Bronchial epithelial cell (primary cell): ENCODE measurements at regions not wholly inside any gene's neighbourhood (a gene's known extent, or its start where the extent isn't known, plus 50 kb on each side); places are given as distances from the start of the nearest gene placed in this dataset.

Source experiments
- DNase-seq: peaks from one replicate; pipeline ENCODE4 v3.0.0-alpha.2; 2010; ENCODE audit warnings: low read depth
- FAIRE-seq: peaks from 2 replicates; lab custom pipeline; 2011; peaks lifted over from hg19 to GRCh38; lab: Jason Lieb, UNC
- H3K27me3 ChIP-seq: 2 replicates; pipeline ENCODE4 v1.5.1; 2011; ENCODE audit warnings: low read length; ENCODE audit not compliant: control insufficient read depth, insufficient read depth
- H3K36me3 ChIP-seq: 2 replicates; pipeline ENCODE4 v1.5.1; 2011; ENCODE audit warnings: low read length; ENCODE audit not compliant: control insufficient read depth, insufficient read depth
- H3K4me3 ChIP-seq: 2 replicates; pipeline ENCODE4 v1.5.1; 2011; ENCODE audit warnings: mild to moderate bottlenecking, low read depth, low read length, control low read depth
- CTCF ChIP-seq: IDR thresholded peaks from 2 replicates; pipeline ENCODE4 v1.5.1; 2011; ENCODE audit warnings: mild to moderate bottlenecking, moderate library complexity, low read length, control low read depth, inconsistent platforms; ENCODE audit not compliant: insufficient read depth, severe bottlenecking

- FAIRE-seq (no peak), DNase-seq (no peak)
- no peak for TF ChIP-seq CTCF
- no peak overlapping the region for H3K4me3 ChIP-seq
- H3K27me3 ChIP-seq: no peaks in the 10 kb centered on the region
- no peaks in the 10 kb centered on the region for H3K36me3 ChIP-seq
These were observed 69.7 kb upstream of the SPAG17 start for GRCh38 chr1:118254491-118255425.

GRCh38 chr1:118254001-118254400 lies 69.0 kb upstream of the SPAG17 start:
- Histone ChIP-seq H3K27me3 (no peaks in the 10 kb centered on the region), H3K36me3 (no peaks in the 10 kb centered on the region), H3K4me3 (no peak overlapping the region)
- DNase-seq (no peak), FAIRE-seq (no peak)
- TF ChIP-seq CTCF: no peak

DNA sequence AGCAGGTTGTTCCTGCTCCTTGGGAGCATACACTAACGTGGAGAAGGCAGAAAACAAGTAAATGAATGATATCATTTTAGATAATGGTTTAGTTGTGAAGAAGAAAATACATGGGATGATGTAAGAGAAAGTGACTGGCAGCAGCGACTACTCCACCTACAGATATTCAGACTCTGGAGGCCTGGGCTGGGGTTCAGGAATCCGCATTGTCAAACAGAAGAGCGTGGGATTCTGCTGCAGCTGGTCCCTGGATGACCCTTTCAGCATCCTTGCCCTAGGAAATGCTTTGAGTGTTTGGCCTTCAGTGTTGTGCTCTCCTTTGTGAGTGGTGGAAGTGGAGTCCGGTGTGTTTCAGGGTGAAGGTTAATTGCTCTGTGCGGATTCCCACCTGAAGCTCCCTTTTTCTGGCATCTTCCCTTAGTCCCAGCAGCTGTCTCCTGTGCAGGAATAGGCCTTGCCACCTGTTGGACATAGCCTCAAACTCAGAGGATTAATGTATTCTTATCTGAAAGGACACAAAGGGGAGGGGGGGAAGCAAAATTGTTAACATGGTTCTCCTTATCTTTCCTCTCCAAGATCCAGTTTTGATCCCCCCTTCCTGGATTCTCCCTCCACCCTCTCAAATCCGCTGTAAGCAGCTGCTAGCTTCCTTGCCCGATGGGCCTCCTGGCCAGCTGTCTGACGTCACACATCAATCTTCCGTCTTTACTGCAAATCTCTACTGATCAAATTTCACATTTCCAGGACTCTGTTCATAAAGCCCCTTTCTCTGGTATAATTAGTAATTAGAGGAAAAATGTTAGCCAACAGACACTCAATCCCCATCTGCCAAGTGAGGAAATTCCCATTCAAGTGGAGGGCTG lies 68.3 kb upstream of the SPAG17 start:
- Histone ChIP-seq H3K4me3 (no peak overlapping the region), H3K27me3 (no peaks in the 10 kb centered on the region), H3K36me3 (no peaks in the 10 kb centered on the region)
- FAIRE-seq (no peak), DNase-seq (no peak)
- no peak for TF ChIP-seq CTCF

DNA sequence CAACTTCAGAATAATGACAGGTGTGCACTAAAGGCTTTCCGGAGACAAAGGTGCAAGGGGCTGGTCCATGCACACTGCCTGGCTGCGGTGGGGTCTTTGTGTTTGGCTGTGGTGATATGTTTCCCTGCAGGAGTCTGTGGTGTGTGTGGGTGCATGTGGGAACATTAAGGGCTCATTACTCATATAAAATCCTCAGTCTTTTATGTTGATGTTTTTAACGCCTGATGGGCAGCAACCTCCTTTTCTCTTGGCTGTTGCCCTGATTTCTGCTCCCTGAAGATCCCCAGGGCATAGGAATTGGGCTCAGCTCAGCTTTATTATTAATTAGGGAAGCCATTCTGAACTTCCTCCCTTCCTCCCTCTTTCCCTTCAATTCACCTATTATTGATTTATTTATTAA lies 67.6 kb upstream of the SPAG17 start:
- Histone ChIP-seq H3K27me3 (no peaks in the 10 kb centered on the region), H3K36me3 (no peaks in the 10 kb centered on the region), H3K4me3 (no peak overlapping the region)
- TF ChIP-seq CTCF: no peak
- FAIRE-seq (no peak), DNase-seq (no peak)

GRCh38 chr1:118250232-118250631 lies 65.2 kb upstream of the SPAG17 start:
- FAIRE-seq: no peak
- no peak for TF ChIP-seq CTCF
- no peak overlapping the region for H3K4me3 ChIP-seq
- H3K36me3 ChIP-seq: no peaks in the 10 kb centered on the region
- no peaks in the 10 kb centered on the region for H3K27me3 ChIP-seq
- no peak for DNase-seq
